ENCODE measurements at regions not wholly inside any gene's neighbourhood (a gene's known extent, or its start where the extent isn't known, plus 50 kb on each side); places are given as distances from the start of the nearest gene placed in this dataset.

- TF ChIP-seq SNAPC4 (CRISPR knock-in tag; IDR thresholded peaks at IDR 0.05): no peak
- TF ChIP-seq ARID5B (CRISPR knock-in tag; IDR thresholded peaks at IDR 0.05): no peak
- no peak for TF ChIP-seq RFXANK (CRISPR knock-in tag; IDR thresholded peaks at IDR 0.05)
- TF ChIP-seq, protein P1, sequence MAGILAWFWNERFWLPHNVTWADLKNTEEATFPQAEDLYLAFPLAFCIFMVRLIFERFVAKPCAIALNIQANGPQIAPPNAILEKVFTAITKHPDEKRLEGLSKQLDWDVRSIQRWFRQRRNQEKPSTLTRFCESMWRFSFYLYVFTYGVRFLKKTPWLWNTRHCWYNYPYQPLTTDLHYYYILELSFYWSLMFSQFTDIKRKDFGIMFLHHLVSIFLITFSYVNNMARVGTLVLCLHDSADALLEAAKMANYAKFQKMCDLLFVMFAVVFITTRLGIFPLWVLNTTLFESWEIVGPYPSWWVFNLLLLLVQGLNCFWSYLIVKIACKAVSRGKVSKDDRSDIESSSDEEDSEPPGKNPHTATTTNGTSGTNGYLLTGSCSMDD (CRISPR knock-in tag; IDR thresholded peaks at IDR 0.05): no peak
- TF ChIP-seq, protein P2, sequence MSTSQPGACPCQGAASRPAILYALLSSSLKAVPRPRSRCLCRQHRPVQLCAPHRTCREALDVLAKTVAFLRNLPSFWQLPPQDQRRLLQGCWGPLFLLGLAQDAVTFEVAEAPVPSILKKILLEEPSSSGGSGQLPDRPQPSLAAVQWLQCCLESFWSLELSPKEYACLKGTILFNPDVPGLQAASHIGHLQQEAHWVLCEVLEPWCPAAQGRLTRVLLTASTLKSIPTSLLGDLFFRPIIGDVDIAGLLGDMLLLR (CRISPR knock-in tag; IDR thresholded peaks at IDR 0.05): no peak
- TF ChIP-seq DRAP1 (CRISPR knock-in tag; IDR thresholded peaks at IDR 0.05): no peak
- TF ChIP-seq ZNF124 (CRISPR knock-in tag; IDR thresholded peaks at IDR 0.05): no peak
- TF ChIP-seq LRRFIP1 (CRISPR knock-in tag; conservative IDR thresholded peaks at IDR 0.05): no peak
Observed at GRCh38 chr11:13896981-13897353, 65.6 kb upstream of the SPON1 start (continued).
